Left ventricle myocardium inferior (tissue), 1 donor: ENCODE measurements at regions not wholly inside any gene's neighbourhood (a gene's known extent, or its start where the extent isn't known, plus 50 kb on each side); places are given as distances from the start of the nearest gene placed in this dataset.
A peak's percentile ranks its signal among the peaks of the same experiment; 100 is the strongest.

ENCODE experiments used
- DNase-seq: peaks from one replicate; pipeline ENCODE4 v3.0.0-alpha.2; 2020
- H3K27ac ChIP-seq: fragments of 200-600 bp; replicated peaks from 2 replicates; pipeline ENCODE4 v1.8.0; 2021
- H3K27me3 ChIP-seq: fragments of 200-600 bp; 2 replicates; pipeline ENCODE4 v1.8.0; 2021; ENCODE audit warnings: low read depth
- H3K36me3 ChIP-seq: fragments of 200-600 bp; 2 replicates; pipeline ENCODE4 v1.8.0; 2021
- H3K4me1 ChIP-seq: fragments of 200-600 bp; 2 replicates; pipeline ENCODE4 v1.8.0; 2021
- H3K4me3 ChIP-seq: fragments of 200-600 bp; 2 replicates; pipeline ENCODE4 v1.8.0; 2021; ENCODE audit warnings: mild to moderate bottlenecking, moderate library complexity
- H3K9me3 ChIP-seq: fragments of 200-600 bp; replicated peaks from 2 replicates; pipeline ENCODE4 v1.8.0; 2021
- intact Hi-C: fragments of 100-400 bp; cut with micrococcal nuclease; formaldehyde crosslinking; loops from one replicate; pipeline ENCODE4 v1.11.0; 2022
- TF ChIP-seq, protein P1 (sequence below): fragments of 200-600 bp; IDR thresholded peaks from 2 replicates; pipeline ENCODE4 v1.8.0; 2021; ENCODE audit warnings: antibody characterized with exemption, mild to moderate bottlenecking, borderline replicate concordance
- donor health status: DM: no; HTN: yes; CAD: no; lungs with severe emphysema.

DNA sequence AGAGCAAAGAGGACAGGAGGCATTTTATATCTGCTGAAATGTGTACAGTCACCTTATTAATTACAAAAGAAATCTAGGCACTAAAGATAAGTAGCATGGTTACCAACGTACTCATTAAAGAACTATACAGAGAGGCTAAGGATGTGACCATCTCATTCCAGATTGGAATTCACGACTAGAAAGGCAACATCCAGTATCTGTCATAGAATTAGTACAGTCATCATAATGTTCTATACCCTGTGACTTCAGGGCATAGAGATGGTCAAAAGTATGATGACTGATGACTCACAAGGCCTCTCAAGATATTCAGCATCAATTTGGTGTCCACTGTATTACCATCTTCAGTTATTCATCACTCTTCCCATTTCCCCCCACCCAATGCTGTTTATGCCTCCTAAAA lies 144.0 kb upstream of the PLEKHG7 start:
- Histone ChIP-seq H3K27me3 (no peaks in the 10 kb centered on the region), H3K27ac (peak overlapping the region; percentile 24), H3K4me1 (peaks cover 65% of the 10 kb centered on the region), H3K4me3 (no peak overlapping the region), H3K36me3 (no peaks in the 10 kb centered on the region), H3K9me3 (no peaks in the 10 kb centered on the region)
- TF ChIP-seq, protein P1, sequence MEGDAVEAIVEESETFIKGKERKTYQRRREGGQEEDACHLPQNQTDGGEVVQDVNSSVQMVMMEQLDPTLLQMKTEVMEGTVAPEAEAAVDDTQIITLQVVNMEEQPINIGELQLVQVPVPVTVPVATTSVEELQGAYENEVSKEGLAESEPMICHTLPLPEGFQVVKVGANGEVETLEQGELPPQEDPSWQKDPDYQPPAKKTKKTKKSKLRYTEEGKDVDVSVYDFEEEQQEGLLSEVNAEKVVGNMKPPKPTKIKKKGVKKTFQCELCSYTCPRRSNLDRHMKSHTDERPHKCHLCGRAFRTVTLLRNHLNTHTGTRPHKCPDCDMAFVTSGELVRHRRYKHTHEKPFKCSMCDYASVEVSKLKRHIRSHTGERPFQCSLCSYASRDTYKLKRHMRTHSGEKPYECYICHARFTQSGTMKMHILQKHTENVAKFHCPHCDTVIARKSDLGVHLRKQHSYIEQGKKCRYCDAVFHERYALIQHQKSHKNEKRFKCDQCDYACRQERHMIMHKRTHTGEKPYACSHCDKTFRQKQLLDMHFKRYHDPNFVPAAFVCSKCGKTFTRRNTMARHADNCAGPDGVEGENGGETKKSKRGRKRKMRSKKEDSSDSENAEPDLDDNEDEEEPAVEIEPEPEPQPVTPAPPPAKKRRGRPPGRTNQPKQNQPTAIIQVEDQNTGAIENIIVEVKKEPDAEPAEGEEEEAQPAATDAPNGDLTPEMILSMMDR: no peak
- DNase-seq: no peak
- intact Hi-C loops: no loop called here

DNA sequence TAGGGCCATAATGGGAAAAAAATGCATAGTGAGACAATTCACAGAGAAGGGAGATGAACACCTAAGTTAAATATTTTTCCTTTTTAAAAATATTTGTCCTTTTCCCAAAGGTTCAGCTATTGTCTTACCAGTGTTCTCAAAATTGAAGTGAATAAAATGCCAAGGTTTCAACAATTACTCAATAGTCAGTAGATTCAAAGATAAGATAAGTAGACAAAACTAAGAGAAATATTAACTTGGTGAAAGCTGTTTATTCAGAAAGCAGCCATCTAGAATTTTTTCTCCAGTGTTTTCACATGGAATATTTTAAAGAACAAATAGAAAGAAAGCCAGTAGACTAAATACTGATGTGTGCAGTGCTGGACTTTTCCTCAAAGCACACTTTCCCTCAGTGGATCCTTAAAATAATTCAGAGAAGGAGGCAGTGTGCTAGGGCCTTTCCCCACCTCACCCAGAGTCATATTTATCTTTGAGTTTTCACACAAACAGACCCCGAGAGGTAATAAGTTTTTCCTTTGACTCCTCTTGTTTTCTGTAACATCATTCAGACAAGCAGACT lies 144.5 kb upstream of the PLEKHG7 start:
- Histone ChIP-seq H3K4me3 (no peak overlapping the region), H3K4me1 (peaks cover 70% of the 10 kb centered on the region), H3K27me3 (no peaks in the 10 kb centered on the region), H3K9me3 (no peaks in the 10 kb centered on the region), H3K36me3 (no peaks in the 10 kb centered on the region), H3K27ac (peak overlapping the region; percentile 24)
- intact Hi-C loops: no loop called here
- TF ChIP-seq, protein P1: no peak
- DNase-seq: no peak

DNA sequence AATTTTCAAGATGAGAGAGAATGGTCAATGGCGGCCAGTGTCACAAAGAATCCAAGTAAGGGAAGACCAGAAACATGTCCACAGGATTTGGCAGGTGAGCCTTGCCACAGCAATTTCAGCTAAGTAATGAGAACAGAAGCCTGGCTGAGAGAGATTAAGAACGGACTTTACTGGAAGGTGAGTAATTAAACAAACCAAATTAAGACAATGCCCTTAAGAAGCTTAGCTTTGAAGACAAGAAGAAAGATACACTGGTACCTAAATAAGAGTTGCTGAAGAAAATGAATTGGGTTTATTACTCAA lies 145.4 kb upstream of the PLEKHG7 start:
- H3K27ac ChIP-seq: no peak overlapping the region
- H3K9me3 ChIP-seq: no peaks in the 10 kb centered on the region
- no peak for DNase-seq
- H3K27me3 ChIP-seq: no peaks in the 10 kb centered on the region
- TF ChIP-seq, protein P1: no peak
- H3K4me3 ChIP-seq: no peak overlapping the region
- intact Hi-C loops: no loop called here
- no peaks in the 10 kb centered on the region for H3K36me3 ChIP-seq
- peaks cover 75% of the 10 kb centered on the region for H3K4me1 ChIP-seq

DNA sequence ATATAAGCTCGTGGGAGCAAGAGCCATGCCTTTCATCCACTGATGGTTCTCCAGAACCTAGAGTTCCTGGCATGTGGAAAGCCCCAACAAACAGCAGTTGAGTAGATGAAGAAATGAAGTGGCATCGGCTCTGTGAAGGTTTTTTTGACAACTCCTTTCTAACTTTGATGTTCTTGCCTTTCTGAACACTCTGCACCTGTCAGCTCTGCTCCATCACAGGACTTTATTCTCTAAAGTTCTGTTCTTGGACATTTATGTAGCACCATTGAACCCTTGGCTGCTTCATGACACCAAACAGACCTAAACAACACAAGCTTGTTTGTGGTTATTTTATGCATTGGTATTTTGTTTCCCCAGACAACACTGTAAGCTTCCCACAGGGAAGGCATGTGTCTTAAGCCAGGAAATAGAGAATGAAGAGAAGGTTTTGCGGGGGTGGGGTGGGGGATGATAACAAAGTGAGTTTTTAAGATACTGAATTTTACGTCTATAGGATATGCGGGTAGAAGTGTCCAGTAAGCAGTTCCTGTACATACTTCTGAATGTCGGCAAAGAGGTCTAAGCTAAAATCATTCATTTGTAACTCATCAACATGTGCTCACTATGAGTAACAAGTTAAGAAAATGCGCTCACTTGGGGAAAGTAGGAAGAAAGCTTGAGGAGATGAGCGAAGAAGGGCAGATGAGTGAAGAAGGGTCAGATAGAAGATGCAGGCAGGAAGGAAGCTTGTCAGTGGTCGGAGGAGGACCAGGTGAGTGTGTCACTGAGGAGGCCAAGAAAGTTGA lies 146.0 kb upstream of the PLEKHG7 start:
- Histone ChIP-seq H3K27ac (no peak overlapping the region), H3K4me3 (no peak overlapping the region), H3K9me3 (no peaks in the 10 kb centered on the region), H3K27me3 (no peaks in the 10 kb centered on the region), H3K4me1 (peaks cover 73% of the 10 kb centered on the region), H3K36me3 (no peaks in the 10 kb centered on the region)
- TF ChIP-seq, protein P1: no peak
- intact Hi-C loops: no loop called here
- no peak for DNase-seq

DNA sequence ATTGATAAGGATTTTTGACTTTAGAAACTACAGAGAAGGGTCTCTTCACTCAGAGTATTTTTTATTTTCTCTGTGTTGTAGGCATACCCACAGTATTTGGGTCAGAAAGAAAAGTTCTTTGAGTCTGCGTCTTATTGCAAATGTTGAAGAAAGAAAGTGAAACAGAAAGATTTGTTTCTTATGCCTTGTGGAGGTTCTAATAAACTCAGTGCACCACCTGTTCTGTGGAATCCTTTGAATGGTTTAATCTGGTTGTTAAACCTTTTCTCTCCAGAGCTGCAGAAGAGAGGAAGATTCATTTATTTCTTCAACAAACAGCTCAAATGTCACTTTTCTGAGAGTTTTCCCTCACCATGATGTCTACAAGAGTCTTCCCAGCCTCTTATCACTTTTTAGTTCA lies 146.6 kb upstream of the PLEKHG7 start:
- intact Hi-C loops: no loop called here
- peaks cover 66% of the 10 kb centered on the region for H3K4me1 ChIP-seq
- no peak overlapping the region for H3K27ac ChIP-seq

More for the DNA sequence above, 146.6 kb upstream of the PLEKHG7 start:
- DNase-seq: no peak
- H3K27me3 ChIP-seq: no peaks in the 10 kb centered on the region
- H3K9me3 ChIP-seq: no peaks in the 10 kb centered on the region
- no peak overlapping the region for H3K4me3 ChIP-seq
- H3K36me3 ChIP-seq: no peaks in the 10 kb centered on the region
- TF ChIP-seq, protein P1: no peak
